Suppressor macrophage (primary cell): ENCODE measurements at regions not wholly inside any gene's neighbourhood (a gene's known extent, or its start where the extent isn't known, plus 50 kb on each side); places are given as distances from the start of the nearest gene placed in this dataset.
A peak's percentile ranks its signal among the peaks of the same experiment; 100 is the strongest.

ENCODE experiments used
- DNase-seq, 4 experiments: peaks; one replicate each; pipeline ENCODE4 v3.0.0-alpha.2; 2020 to 2022

DNA sequence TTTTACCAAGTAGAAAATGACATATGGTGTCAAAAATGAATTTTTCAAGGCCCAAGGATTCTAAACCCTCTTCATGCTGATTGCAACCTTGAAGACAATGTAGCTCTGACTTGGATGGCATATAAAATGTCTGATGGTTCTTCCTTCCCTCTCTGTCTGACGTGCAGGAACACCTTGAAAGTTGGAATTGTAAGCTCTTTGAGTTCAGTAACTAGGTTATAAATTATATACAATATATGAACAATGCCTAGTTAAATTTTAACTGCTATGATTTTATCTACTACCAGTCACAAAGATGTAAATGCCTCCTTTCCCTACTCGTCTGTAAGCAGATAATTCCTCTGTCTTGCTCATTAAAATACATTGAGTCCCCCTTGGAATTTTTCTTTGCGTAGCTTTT is 89.5 kb upstream of the TMEM17 start:
- DNase-seq: no peak

DNA sequence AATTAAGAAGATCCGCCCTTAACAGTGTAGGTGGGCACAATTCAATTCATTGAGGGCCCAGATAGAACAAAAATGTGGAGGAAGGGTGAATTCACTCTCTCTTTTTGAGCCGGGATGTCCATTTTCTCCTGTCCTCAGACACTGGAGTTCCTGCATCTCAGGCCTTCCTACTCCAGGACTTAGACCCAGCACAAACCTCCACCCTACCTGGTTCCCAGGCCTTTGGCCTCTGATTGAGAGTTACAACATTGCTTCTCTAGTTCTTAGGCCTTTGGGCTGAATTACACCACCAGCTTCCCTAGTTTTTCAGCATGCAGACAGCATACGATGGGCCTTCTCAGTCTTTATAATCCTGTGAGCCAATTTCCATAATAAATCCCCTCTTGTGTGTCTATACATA is 87.8 kb upstream of the TMEM17 start:
- DNase-seq: no peak

DNA sequence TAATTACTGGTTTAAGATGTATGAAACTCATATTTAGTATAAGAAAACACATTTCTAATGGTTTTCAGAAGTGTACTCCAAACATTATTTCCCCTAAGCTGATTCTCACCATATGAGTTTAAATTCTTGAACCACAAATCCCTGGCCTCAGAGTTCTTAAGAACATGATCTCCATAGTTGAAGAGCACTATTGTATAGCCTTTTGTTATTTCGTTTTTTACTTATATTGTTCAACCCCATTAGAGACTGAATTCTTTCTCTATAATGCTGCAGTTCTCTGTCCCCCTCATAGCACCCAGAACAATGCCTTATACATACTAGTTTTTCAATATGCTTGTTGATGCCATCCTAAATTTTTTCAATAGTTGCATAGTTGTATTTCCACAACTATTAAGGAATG is 85.5 kb upstream of the TMEM17 start:
- no peak for DNase-seq

DNA sequence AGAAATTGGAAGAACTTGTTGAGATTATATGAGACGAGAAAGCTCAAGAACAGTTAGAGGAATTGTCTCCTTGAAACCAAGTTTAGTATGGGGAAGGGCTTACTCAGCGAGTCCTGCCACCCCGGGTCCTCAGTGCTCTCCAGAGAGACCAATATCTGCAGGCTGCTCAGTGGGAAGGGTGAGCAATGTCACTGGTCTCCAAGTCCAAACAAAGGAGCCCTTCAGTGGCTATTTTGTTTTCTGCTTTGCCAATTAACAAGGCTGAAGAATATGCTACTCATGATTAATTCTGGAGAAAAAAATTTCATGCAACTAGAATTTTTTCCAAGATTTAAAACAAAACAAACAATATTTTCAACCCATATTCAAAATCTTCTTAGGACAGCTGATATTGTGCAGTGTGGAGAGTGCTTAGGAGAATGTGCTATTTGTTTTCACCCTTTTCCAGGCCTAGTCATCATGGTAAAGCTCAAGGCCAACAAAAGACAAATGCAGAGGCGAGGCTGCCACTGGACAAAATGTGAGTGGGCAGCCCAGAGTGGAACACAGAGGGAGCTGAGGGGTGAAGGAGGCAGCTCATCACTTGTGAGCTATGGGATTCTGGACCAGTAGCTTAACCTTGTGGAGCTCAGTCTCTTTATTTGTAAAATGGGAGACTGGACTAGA is 83.8 kb upstream of the TMEM17 start:
- no peak for DNase-seq

DNA sequence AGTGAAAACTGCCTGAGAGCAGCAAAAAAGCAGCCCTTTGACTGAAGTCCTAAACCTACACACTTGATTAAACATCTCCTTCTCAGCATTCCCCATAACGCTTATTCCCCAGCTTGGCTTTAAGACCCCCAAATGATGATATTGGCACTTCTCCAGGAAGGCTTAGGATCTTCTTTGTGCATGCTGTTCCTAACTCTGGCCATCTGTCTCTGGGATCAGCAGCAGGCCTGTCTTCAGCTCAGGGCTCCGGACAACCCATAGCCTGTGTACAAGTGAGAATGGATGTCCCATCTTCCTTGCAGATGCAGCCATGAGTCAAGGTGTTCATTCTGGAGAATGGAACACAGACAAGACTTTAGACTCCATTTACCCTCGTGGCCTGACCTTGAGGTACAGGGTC is 81.6 kb upstream of the TMEM17 start:
- DNase-seq: no peak

DNA sequence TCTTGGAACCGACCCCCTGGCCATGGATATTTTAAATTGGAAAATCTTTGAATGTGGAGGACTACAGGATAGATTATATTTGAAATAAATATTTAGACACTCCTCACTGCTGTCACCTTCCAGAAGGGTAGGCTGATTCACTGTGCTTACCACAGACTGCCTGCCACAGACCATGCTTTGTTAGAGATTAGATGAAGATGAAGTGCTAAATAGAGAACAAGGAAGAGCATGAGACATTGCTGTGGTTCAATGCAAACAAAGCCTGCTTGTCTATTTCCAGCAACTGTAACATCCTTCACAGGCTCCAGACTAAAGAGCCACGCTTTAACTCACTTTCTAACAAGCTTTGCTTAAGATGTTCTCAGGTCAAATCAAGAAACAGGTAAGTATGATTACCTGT is 81.0 kb upstream of the TMEM17 start:
- DNase-seq: no peak

DNA sequence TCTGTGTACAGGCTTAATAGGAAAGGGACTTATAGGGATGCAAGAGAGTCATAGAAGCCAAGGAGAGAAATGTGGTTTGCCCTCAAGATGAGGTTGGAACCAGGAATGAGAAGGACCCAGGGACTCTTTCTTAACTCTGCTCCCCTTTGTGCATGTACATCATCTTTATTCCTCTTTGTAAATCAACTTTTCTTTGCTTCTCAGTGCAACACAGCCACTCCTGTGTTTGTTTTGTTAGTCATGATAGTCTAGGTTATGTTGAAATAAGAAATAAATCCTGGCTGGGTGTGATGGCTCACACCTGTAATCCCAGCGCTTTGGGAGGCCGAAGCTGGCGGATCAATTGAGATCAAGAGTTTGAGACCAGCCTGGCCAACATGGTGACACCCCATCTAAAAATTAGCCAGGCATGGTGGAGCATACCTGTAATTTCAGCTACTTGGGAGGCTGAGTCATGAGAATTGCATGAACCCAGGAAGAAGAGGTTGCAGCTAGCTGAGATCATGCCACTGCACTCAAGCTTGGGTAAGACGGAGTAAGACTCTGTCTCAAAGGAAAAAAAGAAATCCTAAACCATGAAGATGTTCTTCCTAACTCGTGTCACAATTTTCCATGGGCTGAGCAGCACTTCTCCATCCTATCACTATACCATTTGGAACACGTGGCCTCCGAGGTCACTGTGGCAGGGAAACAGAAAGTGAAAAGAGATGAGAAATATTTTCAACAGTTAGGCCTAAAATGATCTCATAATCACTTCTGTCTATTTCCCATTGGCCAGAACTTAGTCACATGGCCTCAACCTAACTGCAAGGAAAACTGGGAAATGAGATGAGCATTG is 73.0 kb upstream of the TMEM17 start:
- peak in 1 of 4 experiments; percentile 2 for DNase-seq

DNA sequence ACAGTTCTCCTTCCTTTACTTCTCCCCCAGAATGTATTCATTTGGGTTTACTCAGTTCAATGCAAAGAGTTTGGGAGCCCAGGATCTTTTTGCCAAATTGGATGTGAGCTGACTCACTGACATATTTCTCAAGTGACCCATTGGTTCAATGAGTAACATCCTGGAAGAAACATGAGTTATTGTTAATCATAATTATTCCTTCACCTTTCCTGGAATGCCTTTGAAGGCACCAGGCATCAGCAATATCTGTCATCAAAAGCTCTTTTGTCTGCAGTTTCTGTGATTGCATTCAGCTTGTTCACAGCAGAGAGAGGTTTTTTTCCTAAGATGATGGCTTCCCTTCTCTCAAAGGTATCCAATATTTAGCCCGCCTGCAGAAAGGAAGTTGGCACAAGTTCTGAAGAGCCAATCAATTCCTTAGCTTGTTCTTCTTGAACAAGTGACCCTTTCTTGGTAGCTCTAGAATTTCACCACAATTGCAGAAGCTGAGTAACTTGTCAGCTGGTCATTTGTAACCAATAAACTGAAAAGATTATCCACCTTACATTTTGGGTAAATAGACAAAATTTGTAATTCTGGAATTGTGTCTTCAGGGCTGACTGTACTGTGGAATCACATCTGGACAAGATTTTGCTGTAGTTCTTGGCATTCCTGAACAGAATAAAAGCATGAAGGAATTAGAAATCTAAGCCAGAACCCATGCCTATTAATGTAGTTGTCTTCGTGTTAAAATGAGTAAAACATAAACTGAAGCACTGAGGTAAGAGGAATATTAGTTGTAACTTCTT is 72.2 kb upstream of the TMEM17 start:
- DNase-seq: no peak

DNA sequence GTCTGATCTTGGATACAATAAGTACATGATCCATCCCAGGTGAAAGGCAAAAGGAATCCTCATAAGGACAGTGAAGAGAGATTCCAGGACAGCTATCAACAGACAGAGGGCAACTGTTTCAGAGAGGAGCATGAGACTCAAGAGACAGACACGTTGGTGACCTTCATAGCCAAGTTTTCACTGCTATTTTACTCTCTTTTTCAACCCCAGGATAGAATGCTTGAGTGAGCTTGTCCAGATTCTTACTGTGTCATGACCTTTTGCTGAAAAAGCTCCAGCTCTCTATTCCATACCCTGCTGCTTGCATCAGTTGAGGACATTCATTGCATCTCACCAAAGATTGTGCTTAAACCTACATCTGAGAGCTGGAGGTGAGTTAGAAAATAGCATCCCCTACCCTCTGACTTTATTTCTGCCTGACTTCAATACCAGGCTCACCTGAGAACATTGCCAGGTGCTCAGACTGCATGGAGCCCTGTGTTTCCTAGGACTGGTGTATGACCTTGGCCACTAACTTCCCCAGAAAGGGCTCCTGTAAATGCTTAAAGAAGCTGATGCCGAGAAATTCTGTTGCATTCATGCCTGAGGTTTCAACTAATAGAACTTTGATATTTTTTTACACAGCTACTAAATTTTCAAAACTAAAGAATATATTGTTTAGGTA is 70.4 kb upstream of the TMEM17 start:
- no peak for DNase-seq

DNA sequence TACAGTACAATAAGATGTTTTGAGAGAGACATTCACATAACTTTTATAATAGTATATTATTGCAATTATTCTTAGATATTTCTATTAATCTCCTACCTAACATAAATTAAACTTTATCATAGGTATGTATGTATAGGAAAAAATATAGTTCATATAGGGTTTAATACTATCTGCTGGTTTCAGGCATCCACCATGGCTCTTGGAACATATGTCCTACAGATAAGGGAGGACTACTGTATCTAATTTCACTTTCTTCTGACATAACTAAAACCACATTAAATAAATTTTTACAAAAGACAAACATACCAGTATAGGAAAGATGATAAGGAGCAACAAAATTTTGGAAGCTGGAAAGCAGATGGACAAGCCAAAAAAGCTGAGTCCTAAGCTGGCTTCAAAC is 67.9 kb upstream of the TMEM17 start:
- no peak for DNase-seq

DNA sequence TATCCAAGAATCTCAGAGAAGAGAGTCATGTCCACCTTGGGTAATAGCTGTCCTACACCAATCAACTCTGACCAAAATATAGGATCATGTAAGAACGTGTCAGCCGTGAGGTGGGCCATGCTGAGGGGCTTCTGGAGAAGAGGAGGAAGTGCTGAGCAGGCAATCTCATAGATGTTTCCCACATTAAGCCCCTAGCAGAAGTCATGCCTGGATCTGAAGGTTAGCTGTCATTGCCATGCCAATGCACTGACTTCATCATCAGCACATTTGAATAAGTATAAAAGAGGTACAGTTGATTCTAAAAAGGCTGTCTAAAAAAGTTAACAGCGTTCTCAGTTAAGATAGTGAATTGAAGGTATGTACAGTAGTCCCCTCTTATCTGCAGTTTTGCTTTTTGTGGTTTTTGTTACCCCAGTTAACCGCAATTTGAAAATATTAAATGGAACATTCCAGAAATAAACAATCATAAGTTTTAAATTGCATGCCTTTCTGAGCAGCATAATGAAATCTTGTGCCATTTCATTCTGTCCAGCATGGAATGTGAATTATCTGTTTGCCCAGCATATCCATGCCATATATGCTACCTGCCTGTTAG is 67.2 kb upstream of the TMEM17 start:
- DNase-seq: no peak

DNA sequence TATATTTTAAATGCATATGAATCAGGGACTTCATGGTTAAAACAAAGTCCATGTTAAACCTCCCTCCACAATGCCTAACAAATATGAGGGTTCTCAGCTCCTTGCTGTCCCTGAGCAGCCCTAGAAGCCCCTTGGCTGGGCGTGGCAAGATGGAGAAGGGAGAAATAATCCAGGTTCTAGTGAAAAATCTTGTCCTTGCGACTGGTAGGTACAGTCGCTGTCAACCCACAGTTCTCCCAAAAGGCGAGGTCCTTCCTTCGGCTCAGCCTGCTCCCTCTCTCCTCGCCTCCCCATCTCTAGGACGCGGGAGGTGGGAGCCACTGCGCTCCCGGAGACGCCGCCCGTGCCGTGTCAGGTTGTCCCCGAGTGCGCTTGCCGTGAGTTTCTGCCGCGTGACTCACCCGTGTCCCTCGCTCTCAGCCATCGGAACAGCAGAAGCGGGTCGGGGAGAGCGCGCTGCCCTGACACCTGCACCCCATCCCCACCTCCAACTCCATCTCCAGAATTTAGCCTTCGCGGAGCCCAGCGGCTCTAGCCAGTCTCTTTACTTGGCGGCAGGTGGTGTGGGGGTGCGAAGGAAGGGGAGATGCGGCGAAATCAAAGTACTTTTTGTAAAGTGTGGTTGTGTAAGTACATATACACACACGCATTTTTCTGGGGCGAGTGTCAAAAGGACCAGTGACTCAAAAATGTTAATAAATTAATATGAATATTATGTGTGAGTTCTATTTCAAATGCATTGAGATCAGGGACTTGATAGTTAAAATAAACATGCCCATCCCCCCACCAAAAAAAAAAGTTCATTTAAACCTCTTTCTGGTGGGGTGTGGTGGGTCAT is 65.1 kb upstream of the TMEM17 start:
- no peak for DNase-seq

DNA sequence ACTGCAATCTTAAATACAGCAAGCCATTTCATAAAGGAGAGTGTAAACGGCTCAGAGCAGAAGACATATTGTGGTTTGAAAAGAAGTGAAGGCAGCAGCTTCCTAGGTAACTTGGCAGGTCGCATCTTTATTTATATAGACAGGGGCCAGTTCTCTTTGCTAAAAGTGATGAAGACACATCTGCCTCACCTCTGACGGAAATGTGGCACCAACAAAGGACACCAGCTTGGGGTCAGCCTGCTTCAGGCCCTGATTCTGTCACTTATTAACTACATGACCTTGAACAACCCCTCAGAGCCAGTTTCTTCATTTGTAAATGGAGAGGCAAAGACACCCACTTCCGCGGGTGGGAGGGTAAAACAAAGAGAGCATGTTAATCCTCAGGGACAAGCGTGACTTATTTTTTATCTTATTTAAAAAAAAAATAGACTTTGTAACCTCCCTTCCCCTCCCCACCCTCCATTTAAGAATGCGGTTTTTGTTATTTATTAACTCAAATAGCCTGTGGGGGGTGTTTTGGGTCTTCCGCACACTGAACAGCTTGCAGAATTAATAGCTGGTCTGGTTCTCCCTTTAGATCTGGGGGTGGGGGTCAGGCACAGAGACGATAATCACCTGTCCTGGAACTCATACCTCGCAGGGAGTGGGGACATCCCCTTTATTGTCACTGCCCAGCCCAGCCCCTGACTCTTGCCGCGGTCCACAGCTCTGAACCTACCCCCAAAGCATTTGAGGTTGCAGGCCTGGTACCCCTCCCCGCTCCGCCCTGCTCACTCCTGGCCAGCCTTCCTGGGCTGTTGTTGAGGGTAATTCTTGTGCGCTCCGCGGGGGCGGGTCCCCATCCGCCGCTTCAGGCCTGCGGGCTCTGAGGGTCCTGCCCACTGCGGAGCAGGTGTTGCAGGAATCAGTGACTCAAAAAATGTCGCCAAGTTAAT is 64.2 kb upstream of the TMEM17 start:
- no peak for DNase-seq

DNA sequence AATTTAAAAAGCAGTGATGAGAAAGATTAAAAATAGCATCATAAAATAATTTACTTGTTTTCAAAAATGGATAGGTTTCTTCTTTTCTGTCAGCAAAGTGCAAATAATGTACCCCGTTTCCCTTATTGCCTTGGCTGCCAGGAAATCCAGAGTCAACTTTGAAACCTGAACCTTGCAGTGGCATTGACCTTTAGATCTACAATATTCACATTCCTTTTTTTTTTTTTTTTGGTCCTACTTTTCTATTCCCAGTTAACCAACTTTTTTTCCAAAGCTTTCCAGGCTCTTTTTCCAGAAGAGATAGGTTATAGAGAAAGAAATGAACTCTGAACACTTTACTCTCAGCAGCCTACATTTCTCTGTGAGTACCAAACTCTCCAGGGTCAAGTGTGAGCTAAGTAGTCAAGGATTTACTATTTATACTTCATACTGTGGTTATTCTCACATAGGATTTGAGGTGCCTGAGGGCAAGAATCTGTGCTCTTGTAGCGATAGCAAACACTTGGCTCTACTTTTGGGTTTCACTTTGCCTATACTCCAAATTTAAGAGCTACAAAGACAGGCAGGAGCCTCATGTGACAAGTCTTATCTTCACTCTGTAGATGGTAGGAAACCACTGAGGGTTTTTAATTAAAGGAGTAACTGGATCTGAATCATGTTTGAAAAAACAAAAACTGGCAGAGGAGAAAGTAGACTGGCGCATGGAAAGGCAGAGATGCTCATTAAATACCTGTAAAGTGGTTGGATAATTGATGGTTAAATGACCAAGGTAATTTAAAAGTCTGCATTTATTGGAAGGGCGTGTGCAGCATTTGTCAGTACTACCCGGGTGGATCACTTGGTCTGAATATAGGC is 63.2 kb upstream of the TMEM17 start:
- DNase-seq: no peak

DNA sequence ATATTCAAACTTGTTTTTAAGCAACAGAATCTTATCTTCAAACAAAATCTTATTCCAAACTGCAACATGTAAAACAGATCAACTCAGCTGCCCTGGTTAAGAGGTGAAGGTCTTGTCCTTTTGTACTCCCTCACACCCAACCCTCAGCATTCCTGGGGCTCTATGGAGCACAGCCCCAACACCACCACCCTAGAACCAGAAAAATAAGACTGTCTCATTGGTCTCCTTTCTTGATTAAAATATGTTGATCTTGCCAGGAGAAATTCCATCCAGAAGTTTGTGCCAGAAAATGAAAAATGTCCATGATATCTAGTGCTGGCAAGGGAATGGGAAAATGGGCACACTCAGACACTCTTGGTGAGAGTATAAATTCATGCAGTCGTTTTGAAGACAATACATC is 62.1 kb upstream of the TMEM17 start:
- DNase-seq: no peak

DNA sequence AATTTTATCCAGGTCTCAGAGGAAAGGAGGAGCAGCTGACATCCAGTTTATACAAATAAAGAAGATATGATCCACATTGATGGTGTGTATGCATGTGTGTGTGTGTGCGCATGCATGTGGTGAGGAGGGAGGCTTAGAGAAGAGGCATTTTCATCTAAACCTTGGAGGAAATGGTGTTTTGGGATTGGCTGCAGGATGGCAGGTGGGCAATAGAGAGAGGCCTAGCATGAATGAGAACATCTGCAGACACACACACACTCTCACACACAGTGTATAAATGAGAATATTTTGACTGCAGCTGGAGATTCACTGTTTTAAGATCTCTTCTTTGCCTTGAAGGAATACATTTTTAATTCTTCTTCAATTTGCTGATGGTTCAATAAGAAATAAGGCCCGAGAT is 61.7 kb upstream of the TMEM17 start:
- DNase-seq: no peak

DNA sequence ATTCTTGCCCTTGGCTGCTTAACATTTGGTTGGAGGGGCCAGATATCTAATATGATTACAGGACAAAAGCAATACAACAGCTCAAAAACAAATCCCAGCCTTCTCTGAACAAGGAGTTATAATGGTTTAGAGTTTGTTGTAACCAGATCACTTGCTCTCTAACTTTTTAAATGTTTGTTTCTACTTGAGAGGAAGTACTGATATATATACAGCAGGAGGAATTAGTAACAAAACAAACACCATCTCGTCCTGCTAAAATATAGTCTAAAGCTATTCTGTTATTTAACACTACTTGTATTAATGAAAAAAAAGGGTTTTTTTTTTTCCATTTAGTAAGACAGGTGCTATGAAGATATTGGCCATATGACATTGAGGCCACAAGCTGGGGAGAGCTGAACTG is 60.9 kb upstream of the TMEM17 start:
- no peak for DNase-seq

DNA sequence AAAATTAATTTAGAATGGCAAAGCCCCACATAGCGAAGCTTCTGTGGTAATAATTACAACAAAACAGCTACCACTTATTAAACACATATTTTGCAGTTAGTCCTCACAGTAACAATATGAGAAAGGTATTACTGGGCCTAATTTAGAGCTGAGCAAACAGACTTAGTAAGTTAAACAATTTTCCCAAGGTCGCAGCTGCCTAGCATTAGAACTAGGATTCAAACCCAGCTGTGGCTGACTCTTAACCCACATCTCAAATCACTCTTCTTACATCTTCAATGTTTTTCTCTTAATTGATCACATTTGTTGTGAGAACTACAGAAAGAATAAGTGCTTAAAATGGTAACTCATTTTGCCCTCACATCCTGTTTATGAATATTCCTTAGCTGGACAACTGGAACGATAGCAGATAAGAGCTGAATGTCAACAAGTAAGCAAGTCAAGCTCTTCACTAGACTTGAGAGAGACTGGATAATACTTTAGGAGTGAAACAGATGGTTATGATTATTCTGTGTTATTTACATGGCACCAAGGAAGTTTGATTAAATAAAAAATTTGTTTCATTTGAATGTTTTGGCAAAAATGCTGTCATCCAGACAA is 59.4 kb upstream of the TMEM17 start:
- no peak for DNase-seq
